ENCODE measurements at regions not wholly inside any gene's neighbourhood (a gene's known extent, or its start where the extent isn't known, plus 50 kb on each side); places are given as distances from the start of the nearest gene placed in this dataset.

- DNase-seq (ENCODE audit: extremely low spot score), result no peak
- ChIA-PET POLR2A (no interaction called here), CTCF (no interaction called here)
- TF ChIP-seq, protein P1, sequence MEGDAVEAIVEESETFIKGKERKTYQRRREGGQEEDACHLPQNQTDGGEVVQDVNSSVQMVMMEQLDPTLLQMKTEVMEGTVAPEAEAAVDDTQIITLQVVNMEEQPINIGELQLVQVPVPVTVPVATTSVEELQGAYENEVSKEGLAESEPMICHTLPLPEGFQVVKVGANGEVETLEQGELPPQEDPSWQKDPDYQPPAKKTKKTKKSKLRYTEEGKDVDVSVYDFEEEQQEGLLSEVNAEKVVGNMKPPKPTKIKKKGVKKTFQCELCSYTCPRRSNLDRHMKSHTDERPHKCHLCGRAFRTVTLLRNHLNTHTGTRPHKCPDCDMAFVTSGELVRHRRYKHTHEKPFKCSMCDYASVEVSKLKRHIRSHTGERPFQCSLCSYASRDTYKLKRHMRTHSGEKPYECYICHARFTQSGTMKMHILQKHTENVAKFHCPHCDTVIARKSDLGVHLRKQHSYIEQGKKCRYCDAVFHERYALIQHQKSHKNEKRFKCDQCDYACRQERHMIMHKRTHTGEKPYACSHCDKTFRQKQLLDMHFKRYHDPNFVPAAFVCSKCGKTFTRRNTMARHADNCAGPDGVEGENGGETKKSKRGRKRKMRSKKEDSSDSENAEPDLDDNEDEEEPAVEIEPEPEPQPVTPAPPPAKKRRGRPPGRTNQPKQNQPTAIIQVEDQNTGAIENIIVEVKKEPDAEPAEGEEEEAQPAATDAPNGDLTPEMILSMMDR (IDR thresholded peaks at IDR 0.05; ENCODE audit: control extremely low read depth, extremely low read depth, low read depth, missing control alignments), result no peak
Observed at GRCh38 chr17:73878923-73879322, 234.7 kb upstream of the SDK2 start.

GRCh38 chr17:73879987-73880386, 235.7 kb upstream of the SDK2 start:
- no peak for DNase-seq (ENCODE audit: extremely low spot score)
- TF ChIP-seq, protein P1 (IDR thresholded peaks at IDR 0.05; ENCODE audit: control extremely low read depth, extremely low read depth, low read depth, missing control alignments), result no peak
- ChIA-PET POLR2A (no interaction called here), CTCF (interaction anchor here (1.4 kb wide), 1 partner anchor 9 kb away, joined by 4 read pairs; no protein-coding TSS in a partner anchor)

GRCh38 chr17:73882590-73882989, 238.3 kb upstream of the SDK2 start:
- no peak for DNase-seq (ENCODE audit: extremely low spot score)
- ChIA-PET CTCF (no interaction called here), POLR2A (no interaction called here)
- TF ChIP-seq, protein P1 (IDR thresholded peaks at IDR 0.05; ENCODE audit: control extremely low read depth, extremely low read depth, low read depth, missing control alignments), result no peak

DNA sequence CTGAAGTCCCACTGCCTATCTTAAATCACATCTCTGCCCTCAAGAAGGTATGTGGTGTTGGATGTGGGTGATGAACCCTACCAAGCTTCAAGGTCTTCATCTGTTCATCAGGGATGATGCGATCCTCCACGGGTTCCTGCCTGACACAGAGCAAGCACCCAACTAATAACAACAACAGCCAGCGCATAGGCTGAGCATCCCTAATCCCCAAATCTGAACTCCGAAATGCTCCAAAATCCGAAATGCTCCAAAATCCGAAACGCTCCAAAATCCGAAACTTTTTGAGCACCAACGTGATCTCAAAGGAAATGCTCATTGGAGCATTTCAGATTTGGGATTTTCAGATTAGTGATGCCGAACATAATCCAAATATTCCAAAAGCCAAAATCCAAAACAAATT, 238.9 kb upstream of the SDK2 start:
- ChIA-PET CTCF (no interaction called here), POLR2A (no interaction called here)
- TF ChIP-seq, protein P1 (IDR thresholded peaks at IDR 0.05; ENCODE audit: control extremely low read depth, extremely low read depth, low read depth, missing control alignments), result no peak
- DNase-seq (ENCODE audit: extremely low spot score), result no peak

GRCh38 chr17:73887739-73888138, 243.5 kb upstream of the SDK2 start:
- POLR2A ChIA-PET, result no interaction called here
- DNase-seq (ENCODE audit: extremely low spot score), result no peak
- CTCF ChIA-PET, result interaction anchor here (1.7 kb wide), 1 partner anchor 10 kb away, joined by 3 read pairs; no protein-coding TSS in a partner anchor
- TF ChIP-seq, protein P1 (IDR thresholded peaks at IDR 0.05; ENCODE audit: control extremely low read depth, extremely low read depth, low read depth, missing control alignments), result no peak

DNA sequence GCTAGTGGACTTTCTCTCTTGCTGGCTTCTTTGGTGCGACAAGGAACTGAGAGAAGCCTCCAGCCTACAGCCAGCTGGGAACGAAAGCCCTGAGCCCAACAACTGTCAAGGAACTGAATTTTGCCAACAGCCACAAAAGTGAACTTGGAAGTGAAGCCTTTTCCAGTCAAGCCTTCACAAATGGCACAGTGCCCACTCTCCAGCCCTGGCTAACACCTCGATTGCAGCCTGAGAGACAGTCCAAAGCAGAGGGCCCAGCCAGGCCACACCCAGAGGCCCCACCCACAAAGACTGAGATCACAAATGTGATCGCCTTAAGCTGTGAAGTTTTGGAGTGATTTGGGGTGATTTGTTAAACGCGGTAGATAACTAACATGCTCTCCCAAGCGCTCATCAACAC, 244.6 kb upstream of the SDK2 start:
- ChIA-PET CTCF (interaction anchor here (1.7 kb wide), 1 partner anchor 11 kb away, joined by 3 read pairs; no protein-coding TSS in a partner anchor), POLR2A (no interaction called here)
- TF ChIP-seq, protein P1 (IDR thresholded peaks at IDR 0.05; ENCODE audit: control extremely low read depth, extremely low read depth, low read depth, missing control alignments), result no peak
- DNase-seq (ENCODE audit: extremely low spot score), result no peak

- ChIA-PET CTCF (no interaction called here), POLR2A (no interaction called here)
- no peak for DNase-seq (ENCODE audit: extremely low spot score)
- TF ChIP-seq, protein P1 (IDR thresholded peaks at IDR 0.05; ENCODE audit: control extremely low read depth, extremely low read depth, low read depth, missing control alignments), result no peak
Observed at GRCh38 chr17:73889439-73889838, 245.2 kb upstream of the SDK2 start.

Data from GM10248 (cell line).